ENCODE measurements at regions not wholly inside any gene's neighbourhood (a gene's known extent, or its start where the extent isn't known, plus 50 kb on each side); places are given as distances from the start of the nearest gene placed in this dataset.
"Not testable (repeated sequence)": the region's sequence is repeated elsewhere in the genome, so short reads cannot be mapped to it uniquely, and the experiment has no call there.

DNA sequence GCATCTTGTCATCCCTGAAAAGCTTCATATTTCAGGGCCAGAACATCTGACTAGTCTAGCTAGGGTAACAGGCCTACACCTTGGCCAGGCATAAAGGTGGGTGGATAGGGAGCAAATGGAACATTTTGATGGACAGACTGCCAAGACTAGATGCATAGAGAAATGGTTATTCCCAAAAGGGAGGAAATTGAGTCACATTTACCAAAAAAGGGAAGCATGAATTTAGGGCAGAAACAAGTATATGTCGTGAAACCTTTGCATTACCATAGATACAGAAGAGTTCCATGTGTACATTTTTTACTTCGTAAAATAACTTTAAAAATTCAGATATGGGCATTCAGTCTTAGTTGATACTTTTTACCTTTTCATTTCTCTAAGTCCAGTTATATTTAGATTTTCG is 101.3 kb upstream of the ZEB2 start:
- Histone ChIP-seq H3K27me3 (no peaks in the 10 kb centered on the region), H3K36me3 (replicated peaks in 1 of 2) (no peaks in the 10 kb centered on the region), H3K4me1 (replicated peaks in 1 of 2) (no peaks in the 10 kb centered on the region), H3K27ac (no peak overlapping the region), H3K4me3 (no peak overlapping the region), H3K9me3 (replicated peaks in 1 of 3) (no peaks in the 10 kb centered on the region)
- WGBS, 4 donors: 86 to 94% (median 90%) methylated on average over 3 of the region's 3 CpGs
- DNase-seq: no peak
- TF ChIP-seq, protein P1, sequence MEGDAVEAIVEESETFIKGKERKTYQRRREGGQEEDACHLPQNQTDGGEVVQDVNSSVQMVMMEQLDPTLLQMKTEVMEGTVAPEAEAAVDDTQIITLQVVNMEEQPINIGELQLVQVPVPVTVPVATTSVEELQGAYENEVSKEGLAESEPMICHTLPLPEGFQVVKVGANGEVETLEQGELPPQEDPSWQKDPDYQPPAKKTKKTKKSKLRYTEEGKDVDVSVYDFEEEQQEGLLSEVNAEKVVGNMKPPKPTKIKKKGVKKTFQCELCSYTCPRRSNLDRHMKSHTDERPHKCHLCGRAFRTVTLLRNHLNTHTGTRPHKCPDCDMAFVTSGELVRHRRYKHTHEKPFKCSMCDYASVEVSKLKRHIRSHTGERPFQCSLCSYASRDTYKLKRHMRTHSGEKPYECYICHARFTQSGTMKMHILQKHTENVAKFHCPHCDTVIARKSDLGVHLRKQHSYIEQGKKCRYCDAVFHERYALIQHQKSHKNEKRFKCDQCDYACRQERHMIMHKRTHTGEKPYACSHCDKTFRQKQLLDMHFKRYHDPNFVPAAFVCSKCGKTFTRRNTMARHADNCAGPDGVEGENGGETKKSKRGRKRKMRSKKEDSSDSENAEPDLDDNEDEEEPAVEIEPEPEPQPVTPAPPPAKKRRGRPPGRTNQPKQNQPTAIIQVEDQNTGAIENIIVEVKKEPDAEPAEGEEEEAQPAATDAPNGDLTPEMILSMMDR (IDR thresholded peaks at IDR 0.05): no peak
- no peak for TF ChIP-seq POLR2A (IDR thresholded peaks at IDR 0.05)
- intact Hi-C loops (cut with DNase I): no loop called here

DNA sequence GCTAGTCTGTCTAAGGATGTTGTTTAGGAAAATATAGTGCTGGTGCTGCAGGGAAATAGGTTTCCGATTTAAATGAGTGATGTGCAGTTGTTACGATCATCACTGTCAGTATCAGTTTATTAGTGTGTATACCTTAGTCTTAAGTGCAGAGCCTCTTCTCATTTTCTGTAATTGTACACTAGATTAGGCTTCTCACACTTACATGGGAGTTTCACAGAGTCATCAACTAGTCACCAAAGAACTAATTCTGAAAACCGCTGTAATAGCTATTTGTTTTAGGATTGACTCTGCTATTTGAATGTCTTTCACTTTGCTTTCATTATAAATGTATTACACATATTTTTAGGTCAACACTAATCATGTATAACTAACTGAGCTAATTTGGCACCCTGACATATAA is 99.8 kb upstream of the ZEB2 start:
- Histone ChIP-seq H3K4me3 (no peak overlapping the region), H3K27me3 (no peaks in the 10 kb centered on the region), H3K27ac (no peak overlapping the region), H3K9me3 (replicated peaks in 1 of 3) (no peaks in the 10 kb centered on the region), H3K4me1 (replicated peaks in 1 of 2) (no peaks in the 10 kb centered on the region), H3K36me3 (replicated peaks in 1 of 2) (no peaks in the 10 kb centered on the region)
- no peak for DNase-seq
- TF ChIP-seq POLR2A (IDR thresholded peaks at IDR 0.05): no peak
- 60 to 63% (median 61%) methylated on average over 3 of the region's 3 CpGs for WGBS, 4 donors
- intact Hi-C loops (cut with DNase I): no loop called here

DNA sequence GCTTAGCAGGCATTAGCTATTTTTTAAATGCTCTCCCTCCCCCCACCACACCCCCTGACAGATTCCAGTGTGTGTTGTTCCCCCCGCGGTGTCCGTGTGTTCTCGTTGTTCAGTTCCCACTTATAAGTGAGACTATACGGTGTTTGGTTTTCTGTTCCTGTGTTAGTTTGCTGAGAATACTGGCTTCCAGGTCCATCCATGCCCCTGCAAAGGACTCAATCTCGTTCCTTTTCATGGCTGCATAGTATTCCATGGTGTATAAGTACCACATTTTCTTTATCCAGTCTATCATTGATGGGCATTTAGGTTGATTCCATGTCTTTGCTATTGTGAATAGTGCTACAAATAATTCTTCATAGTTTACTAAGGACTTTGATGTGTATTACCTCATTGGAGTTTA is 97.3 kb upstream of the ZEB2 start:
- H3K36me3 ChIP-seq (replicated peaks in 1 of 2); H3K27ac ChIP-seq; H3K4me1 ChIP-seq (replicated peaks in 1 of 2); H3K4me3 ChIP-seq; H3K27me3 ChIP-seq; intact Hi-C loops (cut with DNase I); H3K9me3 ChIP-seq (replicated peaks in 1 of 3); DNase-seq: not testable (repeated sequence)
- WGBS, 4 donors: 94 to 98% (median 95%) methylated on average over 6 of the region's 6 CpGs

DNA sequence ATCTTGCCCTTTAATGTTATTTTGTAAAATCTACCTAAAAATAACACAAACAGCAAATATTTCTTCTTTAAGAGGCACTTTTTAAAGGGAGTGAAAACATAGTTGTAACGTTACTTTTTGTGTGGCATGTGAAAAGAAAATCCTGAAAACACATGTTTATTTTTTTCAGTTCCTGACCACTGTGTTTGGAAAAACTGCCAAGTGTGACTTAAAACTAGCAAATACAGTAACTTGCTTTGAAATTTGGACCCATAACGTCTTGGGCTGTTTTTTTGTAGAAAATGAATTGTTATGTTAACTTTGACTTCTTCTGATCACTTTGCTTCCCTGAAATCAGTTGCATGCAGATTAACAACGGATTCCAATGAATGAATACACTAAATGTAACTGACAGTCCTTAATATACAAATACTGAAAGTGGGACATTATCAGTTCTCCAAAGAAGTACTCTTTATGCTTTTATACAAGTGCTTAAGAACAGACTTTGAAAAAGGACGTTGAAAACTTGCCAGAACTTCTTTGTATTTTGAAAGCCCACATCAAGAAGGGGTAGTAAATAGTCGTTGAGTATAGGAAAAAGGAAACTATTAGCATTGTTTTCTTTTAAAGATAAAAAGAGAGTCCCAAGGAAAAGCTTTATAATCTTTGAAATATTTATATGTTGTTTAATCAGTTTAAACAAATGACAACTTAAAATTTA is 96.1 kb upstream of the ZEB2 start:
- Histone ChIP-seq H3K9me3 (replicated peaks in 1 of 3) (no peaks in the 10 kb centered on the region), H3K4me3 (no peak overlapping the region), H3K4me1 (replicated peaks in 1 of 2) (no peaks in the 10 kb centered on the region), H3K27ac (no peak overlapping the region), H3K36me3 (replicated peaks in 1 of 2) (no peaks in the 10 kb centered on the region), H3K27me3 (no peaks in the 10 kb centered on the region)
- TF ChIP-seq, protein P1 (IDR thresholded peaks at IDR 0.05): no peak
- TF ChIP-seq POLR2A (IDR thresholded peaks at IDR 0.05): no peak
- intact Hi-C loops (cut with DNase I): no loop called here
- 36 to 49% (median 45%) methylated on average over 5 of the region's 5 CpGs for WGBS, 4 donors
- DNase-seq: no peak

DNA sequence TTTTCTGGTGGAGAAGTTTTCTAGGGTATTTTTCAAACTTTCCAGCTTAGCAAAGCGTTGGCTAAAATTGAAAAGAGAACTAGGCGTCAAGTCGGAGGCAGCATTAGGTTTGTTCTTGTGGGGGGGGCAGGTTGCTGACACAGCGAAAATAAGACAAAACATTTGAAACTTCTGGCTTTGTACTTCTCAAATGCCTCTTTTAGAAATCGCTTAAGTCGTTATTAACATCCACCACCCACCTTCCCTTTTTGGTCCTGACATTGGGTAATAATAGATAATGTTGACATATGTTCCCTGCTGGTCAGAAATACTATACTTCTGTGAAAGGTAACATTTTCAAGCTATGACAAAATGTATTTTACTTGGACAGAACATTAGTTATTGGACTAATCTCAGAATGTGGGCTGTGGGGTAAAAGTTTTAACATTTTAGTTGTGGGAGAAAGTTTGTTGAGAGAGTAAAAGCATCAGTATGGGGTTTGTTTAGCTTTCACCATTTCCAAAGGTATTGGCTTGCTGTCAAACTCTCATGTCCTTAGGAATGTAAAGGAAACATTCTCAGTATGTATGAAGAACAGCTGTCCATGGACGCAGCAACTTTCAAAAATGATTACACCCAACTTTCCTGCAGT is 88.1 kb upstream of the ZEB2 start:
- no peaks in the 10 kb centered on the region for H3K4me1 ChIP-seq (replicated peaks in 1 of 2)
- H3K4me3 ChIP-seq: no peak overlapping the region
- TF ChIP-seq, protein P1 (IDR thresholded peaks at IDR 0.05): no peak
- no peak for TF ChIP-seq POLR2A (IDR thresholded peaks at IDR 0.05)
- no peaks in the 10 kb centered on the region for H3K36me3 ChIP-seq (replicated peaks in 1 of 2)
- H3K9me3 ChIP-seq (replicated peaks in 1 of 3): no peaks in the 10 kb centered on the region
- WGBS, 4 donors: 64 to 69% (median 66%) methylated on average over 7 of the region's 7 CpGs
- DNase-seq: peak; percentile 24 to 61 (median 40)
- H3K27ac ChIP-seq: peak overlapping the region; percentile 6 to 65 (median 62)
- no peaks in the 10 kb centered on the region for H3K27me3 ChIP-seq
- intact Hi-C loops (cut with DNase I): no loop called here
